SJCRH30 (cell line): ENCODE measurements at regions not wholly inside any gene's neighbourhood (a gene's known extent, or its start where the extent isn't known, plus 50 kb on each side); places are given as distances from the start of the nearest gene placed in this dataset.
"Not testable (repeated sequence)": the region's sequence is repeated elsewhere in the genome, so short reads cannot be mapped to it uniquely, and the experiment has no call there.

ENCODE experiments used
- DNase-seq, 2 experiments: peaks; one replicate each; pipeline ENCODE4 v3.0.0-alpha.2; 2015 to 2020
- H3K27ac ChIP-seq: fragments of 250-450 bp; sonication (Bioruptor Pico); 2 replicates; pipeline ENCODE4 v1.5.1; 2020; ENCODE audit warnings: mild to moderate bottlenecking, moderate library complexity
- H3K27me3 ChIP-seq: fragments of 250-450 bp; sonication (Bioruptor Pico); 2 replicates; pipeline ENCODE4 v1.5.1; 2020; ENCODE audit warnings: mild to moderate bottlenecking, moderate library complexity
- H3K36me3 ChIP-seq: fragments of 250-450 bp; sonication (Bioruptor Pico); 2 replicates; pipeline ENCODE4 v1.5.1; 2020; ENCODE audit warnings: mild to moderate bottlenecking, moderate library complexity
- H3K4me1 ChIP-seq: fragments of 250-450 bp; sonication (Bioruptor Pico); 2 replicates; pipeline ENCODE4 v1.5.1; 2020; ENCODE audit warnings: mild to moderate bottlenecking, moderate library complexity
- H3K4me3 ChIP-seq: fragments of 250-450 bp; sonication (Bioruptor Pico); 2 replicates; pipeline ENCODE4 v1.5.1; 2020; ENCODE audit warnings: mild to moderate bottlenecking, moderate library complexity
- H3K9me3 ChIP-seq: fragments of 250-450 bp; sonication (Bioruptor Pico); replicated peaks from 2 replicates; pipeline ENCODE4 v1.5.1; 2020; ENCODE audit warnings: mild to moderate bottlenecking, moderate library complexity

- H3K4me3 ChIP-seq, H3K27ac ChIP-seq, H3K27me3 ChIP-seq, DNase-seq, H3K4me1 ChIP-seq, H3K36me3 ChIP-seq: not testable (repeated sequence)
- peaks cover 15% of the 10 kb centered on the region for H3K9me3 ChIP-seq
Measured at GRCh38 chr7:106340247-106340596, 55.4 kb upstream of the NAMPT start.

DNA sequence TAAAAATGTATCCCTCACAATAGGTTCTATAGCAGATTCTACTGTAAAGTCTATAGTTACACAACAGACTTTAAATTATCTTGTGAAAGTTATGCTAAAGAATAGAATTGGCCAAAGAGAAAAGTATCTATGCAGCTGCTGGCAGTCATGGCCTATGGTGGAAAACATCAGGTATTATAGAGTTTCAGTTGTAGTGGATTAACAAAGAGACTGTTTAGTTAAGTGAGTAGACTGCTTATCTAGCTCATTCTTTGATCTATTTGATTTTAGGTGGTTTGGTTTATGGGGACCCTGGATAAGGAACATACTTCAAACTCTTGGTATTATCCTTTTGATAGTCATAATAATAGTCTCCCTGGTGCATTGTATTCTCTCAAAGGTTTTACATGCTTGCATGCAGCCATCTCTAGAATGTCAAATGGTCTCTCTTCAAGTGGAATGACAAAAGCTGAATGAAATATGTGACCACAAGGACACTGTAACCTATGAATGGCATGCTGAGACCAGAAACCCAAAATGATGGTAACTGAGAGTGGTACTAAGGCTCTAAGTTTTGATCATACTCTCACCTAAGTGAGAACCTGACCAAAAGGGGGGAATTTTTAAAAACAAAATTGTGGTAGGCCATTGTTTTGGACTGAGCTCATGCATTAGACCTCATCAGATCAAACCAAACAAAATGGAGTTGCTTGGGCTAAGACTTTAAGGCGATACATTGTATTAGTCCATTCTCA lies 54.9 kb upstream of the NAMPT start:
- no peaks in the 10 kb centered on the region for H3K4me1 ChIP-seq
- no peaks in the 10 kb centered on the region for H3K27me3 ChIP-seq
- H3K4me3 ChIP-seq, result no peak overlapping the region
- no peaks in the 10 kb centered on the region for H3K36me3 ChIP-seq
- H3K9me3 ChIP-seq, result peaks cover 15% of the 10 kb centered on the region
- no peak overlapping the region for H3K27ac ChIP-seq
- no peak for DNase-seq

- no peak overlapping the region for H3K27ac ChIP-seq
- no peaks in the 10 kb centered on the region for H3K27me3 ChIP-seq
- H3K36me3 ChIP-seq, result no peaks in the 10 kb centered on the region
- H3K4me3 ChIP-seq, result no peak overlapping the region
- no peaks in the 10 kb centered on the region for H3K4me1 ChIP-seq
- peaks cover 15% of the 10 kb centered on the region for H3K9me3 ChIP-seq
- DNase-seq, result no peak
Measured at GRCh38 chr7:106337754-106338153, 53.0 kb upstream of the NAMPT start.

DNA sequence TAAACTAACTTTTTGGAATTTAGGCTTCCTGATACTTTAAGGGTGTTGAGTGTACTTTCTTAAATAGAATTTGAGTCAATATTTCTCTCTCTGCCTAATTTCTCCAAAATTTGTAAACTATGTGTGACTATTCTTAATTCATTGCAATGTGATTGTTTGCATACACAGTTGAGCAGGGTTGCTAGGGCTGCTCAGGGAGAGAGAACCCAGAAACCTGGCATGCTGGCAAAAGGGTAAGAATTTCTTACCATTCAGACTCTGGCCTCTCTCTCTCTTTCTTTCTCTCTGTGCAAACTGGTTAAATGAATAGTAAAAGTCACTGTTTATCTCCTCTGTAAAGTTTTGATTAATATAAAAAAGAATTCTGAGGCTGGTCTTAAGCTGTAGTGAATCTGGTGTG lies 51.0 kb upstream of the NAMPT start:
- no peak for DNase-seq
- Histone ChIP-seq H3K27me3 (peaks cover 5% of the 10 kb centered on the region; the same call in 1 of the 2 replicates), H3K9me3 (peaks cover 15% of the 10 kb centered on the region), H3K36me3 (no peaks in the 10 kb centered on the region), H3K4me3 (no peak overlapping the region), H3K27ac (no peak overlapping the region), H3K4me1 (no peaks in the 10 kb centered on the region)
